HCT116 (cell line): ENCODE measurements at regions not wholly inside any gene's neighbourhood (a gene's known extent, or its start where the extent isn't known, plus 50 kb on each side); places are given as distances from the start of the nearest gene placed in this dataset.

Experiments
- ATAC-seq: fragments of 200-7000 bp; cut with Tn5 transposase; 2 replicates; pipeline ENCODE4 v1.9.1; 2020; ENCODE audit warnings: mild to moderate bottlenecking, moderate library complexity
- BruUV-seq: library from RNA; stranded (reverse); fragments of 400-500 nt; replicated peaks from 2 replicates; lab custom pipeline; 2021; lab: Mats Ljungman, UMichigan
- CTCF ChIA-PET: fragments of 300-600 bp; sonication (Branson Sonifier 250); formaldehyde crosslinking; loops from one replicate; lab custom pipeline; 2021; ENCODE audit warnings: antibody characterized with exemption; lab: Charles Lee
- POLR2A ChIA-PET: fragments of 300-600, 350-600 bp; sonication (Branson Sonifier 250); formaldehyde crosslinking; loops from one replicate; lab custom pipeline; 2021; ENCODE audit warnings: antibody characterized with exemption; lab: Charles Lee
- RAD21 ChIA-PET, 2 experiments: fragments of 300-600 bp; sonication (Branson Sonifier 250); formaldehyde crosslinking; loops; one replicate each; lab custom pipeline; 2023; ENCODE audit warnings: low total read pairs in 2 of 2; ENCODE audit not compliant: uncharacterized antibody in 2 of 2, unreplicated experiment in 2 of 2, low non-redundant PET in 1 of 2; lab: Charles Lee
- DNase-seq: peaks from one replicate; pipeline ENCODE4 v3.0.0-alpha.2; 2010; ENCODE audit warnings: low read depth, low spot score
- H2AFZ ChIP-seq: fragments of 200-600 bp; shearing (Covaris generic), sonication (generic); 2 replicates; pipeline ENCODE4 v1.6.1; 2017; ENCODE audit warnings: low read depth, mixed run types, mixed read lengths, antibody characterized with exemption, low read length; ENCODE audit not compliant: poor library complexity, severe bottlenecking
- H3K27ac ChIP-seq: 2 replicates; pipeline ENCODE4 v1.5.1; 2012; ENCODE audit warnings: low read depth, low read length
- H3K27me3 ChIP-seq: fragments of 200-600 bp; sonication (generic); 2 replicates; pipeline ENCODE4 v1.6.1; 2016; ENCODE audit warnings: mixed run types, low read length, mixed read lengths; ENCODE audit not compliant: insufficient read depth
- H3K36me3 ChIP-seq, 2 experiments: fragments of 200-500 bp in 1 of 2; fragments of 200-600 bp in 1 of 2; sonication (Bioruptor generic) in 1 of 2; sonication (generic) in 1 of 2; 2 replicates each; pipeline versions ENCODE4 v1.5.1 to v1.6.1; 2014 to 2016; ENCODE audit warnings: low read length in 2 of 2, inconsistent platforms in 1 of 2, mixed read lengths in 1 of 2, mixed run types in 1 of 2; ENCODE audit not compliant: insufficient read depth in 2 of 2, control insufficient read depth in 1 of 2
- H3K4me1 ChIP-seq, 2 experiments: fragments of 200-600 bp in 1 of 2; sonication (generic) in 1 of 2; 2 replicates each; pipeline versions ENCODE4 v1.5.1 to v1.6.1; 2012 to 2017; ENCODE audit warnings: low read length in 2 of 2, inconsistent platforms in 1 of 2, mild to moderate bottlenecking in 1 of 2, mixed read lengths in 1 of 2, mixed run types in 1 of 2, moderate library complexity in 1 of 2; ENCODE audit not compliant: insufficient read depth in 2 of 2, control insufficient read depth in 1 of 2
- H3K4me2 ChIP-seq: fragments of 200-600 bp; sonication (generic); 2 replicates; pipeline ENCODE4 v1.6.1; 2017; ENCODE audit warnings: mixed run types, low read length, mixed read lengths
- H3K4me3 ChIP-seq, 2 experiments: fragments of 200-600 bp in 1 of 2; sonication (generic) in 1 of 2; replicated peaks in 1 of 2; 2 replicates each; pipeline ENCODE4 v1.5.1; 2011 to 2016; ENCODE audit warnings: low read length in 2 of 2, control low read depth in 1 of 2, low read depth in 1 of 2, mild to moderate bottlenecking in 1 of 2, mixed read lengths in 1 of 2, mixed run types in 1 of 2
- H3K79me2 ChIP-seq: fragments of 200-600 bp; sonication (generic); 2 replicates; pipeline ENCODE4 v1.6.1; 2017; ENCODE audit warnings: mild to moderate bottlenecking, mixed run types, low read length, moderate library complexity, mixed read lengths; ENCODE audit not compliant: insufficient read depth
- H3K9ac ChIP-seq: fragments of 200-600 bp; sonication (generic); 2 replicates; pipeline ENCODE4 v1.6.1; 2016; ENCODE audit warnings: low read length, mixed read lengths
- H3K9me2 ChIP-seq: fragments of 200-600 bp; sonication (generic), shearing (Covaris generic); 2 replicates; pipeline ENCODE4 v1.6.1; 2017; ENCODE audit warnings: mixed run types, mild to moderate bottlenecking, moderate library complexity; ENCODE audit not compliant: insufficient read depth
- H3K9me3 ChIP-seq, 2 experiments: fragments of 200-500 bp in 1 of 2; fragments of 200-600 bp in 1 of 2; sonication (Bioruptor generic) in 1 of 2; sonication (generic) in 1 of 2; 2 replicates each; pipeline ENCODE4 v1.6.1; 2014 to 2017; ENCODE audit warnings: low read length in 2 of 2, mixed read lengths in 2 of 2, inconsistent platforms in 1 of 2, low read depth in 1 of 2, mild to moderate bottlenecking in 1 of 2, mixed run types in 1 of 2, moderate library complexity in 1 of 2; ENCODE audit not compliant: control insufficient read depth in 1 of 2, insufficient read depth in 1 of 2
- H4K20me1 ChIP-seq: fragments of 200-600 bp; sonication (generic), shearing (Covaris generic); 2 replicates; pipeline ENCODE4 v1.6.1; 2017; ENCODE audit warnings: mixed run types, mild to moderate bottlenecking, moderate library complexity; ENCODE audit not compliant: insufficient read depth
- ATF3 ChIP-seq: IDR thresholded peaks from 2 replicates; pipeline ENCODE4 v1.6.1; 2012
- CBX3 ChIP-seq: IDR thresholded peaks from 2 replicates; pipeline ENCODE4 v1.6.1; 2012; ENCODE audit warnings: low read depth
- CEBPB ChIP-seq: IDR thresholded peaks from 2 replicates; pipeline ENCODE4 v1.6.1; 2012; ENCODE audit warnings: low read depth
- EGR1 ChIP-seq: IDR thresholded peaks from 2 replicates; pipeline ENCODE4 v1.6.1; 2012; ENCODE audit warnings: low read depth
- EZH2phosphoT487 ChIP-seq: fragments of 200-600 bp; IDR thresholded peaks from 2 replicates; pipeline ENCODE4 v1.6.1; 2018; ENCODE audit warnings: antibody characterized with exemption, borderline replicate concordance
- POLR2A ChIP-seq: IDR thresholded peaks from 2 replicates; pipeline ENCODE4 v1.7.0; 2011; ENCODE audit warnings: borderline replicate concordance; ENCODE audit not compliant: insufficient read depth, insufficient read length; ENCODE audit errors: extremely low read depth
- SRF ChIP-seq: IDR thresholded peaks from 2 replicates; pipeline ENCODE4 v1.6.1; 2012; ENCODE audit warnings: low read depth
- ZFX ChIP-seq: fragments of 450-650 bp; IDR thresholded peaks from 2 replicates; pipeline ENCODE4 v1.6.1; 2017
- ZNF274 ChIP-seq: fragments of 200-500 bp; sonication (Bioruptor generic); IDR thresholded peaks from 2 replicates; pipeline ENCODE4 v1.6.1; 2014; ENCODE audit warnings: mild to moderate bottlenecking, low read depth, low read length, inconsistent platforms
- intact Hi-C: fragments of 100-400 bp; cut with micrococcal nuclease; formaldehyde crosslinking; loops from 2 replicates; pipeline ENCODE4 v1.10.0; 2022
- TF ChIP-seq, protein P1 (sequence below): IDR thresholded peaks from 2 replicates; pipeline ENCODE4 v1.6.1; 2012; ENCODE audit warnings: low read depth
- TF ChIP-seq, protein P2 (sequence below): IDR thresholded peaks from 2 replicates; pipeline ENCODE4 v1.6.1; 2011; ENCODE audit warnings: mild to moderate bottlenecking, low read length, moderate library complexity; ENCODE audit not compliant: insufficient replicate concordance; ENCODE audit errors: extremely low read depth

DNA sequence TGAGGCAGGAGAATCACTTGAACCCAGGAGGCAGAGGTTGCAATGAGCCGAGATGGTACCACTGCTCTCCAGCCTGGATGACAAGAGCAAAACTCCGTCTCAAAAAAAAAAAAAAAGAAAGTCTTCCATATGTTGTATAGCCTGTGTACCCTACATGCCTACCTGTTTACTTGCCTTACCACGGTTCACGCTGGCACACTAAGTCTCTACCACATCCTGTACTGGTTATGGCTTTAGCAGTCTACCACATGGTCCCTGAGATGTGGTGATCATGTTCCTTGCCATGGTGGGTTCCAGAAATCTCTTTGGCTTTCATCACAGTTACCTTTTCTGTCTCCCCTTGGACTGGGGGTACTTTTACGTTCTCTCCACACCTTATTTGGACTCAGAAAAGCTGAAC lies 63.8 kb upstream of the TBC1D5 start (continued):
- TF ChIP-seq, protein P1, sequence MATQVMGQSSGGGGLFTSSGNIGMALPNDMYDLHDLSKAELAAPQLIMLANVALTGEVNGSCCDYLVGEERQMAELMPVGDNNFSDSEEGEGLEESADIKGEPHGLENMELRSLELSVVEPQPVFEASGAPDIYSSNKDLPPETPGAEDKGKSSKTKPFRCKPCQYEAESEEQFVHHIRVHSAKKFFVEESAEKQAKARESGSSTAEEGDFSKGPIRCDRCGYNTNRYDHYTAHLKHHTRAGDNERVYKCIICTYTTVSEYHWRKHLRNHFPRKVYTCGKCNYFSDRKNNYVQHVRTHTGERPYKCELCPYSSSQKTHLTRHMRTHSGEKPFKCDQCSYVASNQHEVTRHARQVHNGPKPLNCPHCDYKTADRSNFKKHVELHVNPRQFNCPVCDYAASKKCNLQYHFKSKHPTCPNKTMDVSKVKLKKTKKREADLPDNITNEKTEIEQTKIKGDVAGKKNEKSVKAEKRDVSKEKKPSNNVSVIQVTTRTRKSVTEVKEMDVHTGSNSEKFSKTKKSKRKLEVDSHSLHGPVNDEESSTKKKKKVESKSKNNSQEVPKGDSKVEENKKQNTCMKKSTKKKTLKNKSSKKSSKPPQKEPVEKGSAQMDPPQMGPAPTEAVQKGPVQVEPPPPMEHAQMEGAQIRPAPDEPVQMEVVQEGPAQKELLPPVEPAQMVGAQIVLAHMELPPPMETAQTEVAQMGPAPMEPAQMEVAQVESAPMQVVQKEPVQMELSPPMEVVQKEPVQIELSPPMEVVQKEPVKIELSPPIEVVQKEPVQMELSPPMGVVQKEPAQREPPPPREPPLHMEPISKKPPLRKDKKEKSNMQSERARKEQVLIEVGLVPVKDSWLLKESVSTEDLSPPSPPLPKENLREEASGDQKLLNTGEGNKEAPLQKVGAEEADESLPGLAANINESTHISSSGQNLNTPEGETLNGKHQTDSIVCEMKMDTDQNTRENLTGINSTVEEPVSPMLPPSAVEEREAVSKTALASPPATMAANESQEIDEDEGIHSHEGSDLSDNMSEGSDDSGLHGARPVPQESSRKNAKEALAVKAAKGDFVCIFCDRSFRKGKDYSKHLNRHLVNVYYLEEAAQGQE, result no peak
- TF ChIP-seq EGR1 (no peak), POLR2A (no peak), ZFX (no peak)

DNA sequence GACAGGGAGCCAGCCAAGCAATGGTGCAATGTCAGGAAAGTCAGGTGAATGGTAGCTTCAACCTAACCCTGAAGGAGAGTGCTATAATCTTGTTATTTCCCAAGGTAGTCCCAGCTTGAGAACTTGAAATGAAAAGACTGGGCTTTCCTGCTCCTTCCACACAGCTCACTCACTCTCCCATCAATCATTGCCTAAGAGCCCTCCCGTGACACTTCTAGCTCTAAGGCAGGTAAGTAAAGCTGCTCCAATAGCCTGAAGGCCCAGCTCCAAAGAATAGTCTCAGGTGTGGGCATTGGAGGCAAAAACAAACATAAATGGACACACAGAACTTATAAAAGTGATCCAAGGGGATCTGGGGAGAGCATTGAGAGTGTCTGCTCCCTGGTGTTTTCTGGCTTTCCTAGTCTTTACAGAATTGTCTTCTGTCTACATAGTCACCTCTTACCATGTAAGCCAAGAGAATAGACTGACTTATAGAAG lies 63.1 kb upstream of the TBC1D5 start:
- Histone ChIP-seq H3K4me3 (no peak overlapping the region), H3K27ac (no peak overlapping the region), H4K20me1 (no peaks in the 10 kb centered on the region), H3K9me3 (no peaks in the 10 kb centered on the region), H3K4me2 (no peak overlapping the region), H3K4me1 (peaks cover 0 to 2% of the 10 kb centered on the region in 2 experiments; a peak in 2 of 4 replicates), H3K9ac (no peak overlapping the region), H3K36me3 (no peaks in the 10 kb centered on the region), H3K9me2 (no peaks in the 10 kb centered on the region), H2AFZ (no peak overlapping the region), H3K27me3 (no peaks in the 10 kb centered on the region), H3K79me2 (no peaks in the 10 kb centered on the region)
- TF ChIP-seq CEBPB, result no peak
- TF ChIP-seq ZNF274, result no peak
- TF ChIP-seq ATF3, result no peak
- TF ChIP-seq EZH2phosphoT487, result no peak
- no peak for TF ChIP-seq CBX3
- TF ChIP-seq, protein P2, sequence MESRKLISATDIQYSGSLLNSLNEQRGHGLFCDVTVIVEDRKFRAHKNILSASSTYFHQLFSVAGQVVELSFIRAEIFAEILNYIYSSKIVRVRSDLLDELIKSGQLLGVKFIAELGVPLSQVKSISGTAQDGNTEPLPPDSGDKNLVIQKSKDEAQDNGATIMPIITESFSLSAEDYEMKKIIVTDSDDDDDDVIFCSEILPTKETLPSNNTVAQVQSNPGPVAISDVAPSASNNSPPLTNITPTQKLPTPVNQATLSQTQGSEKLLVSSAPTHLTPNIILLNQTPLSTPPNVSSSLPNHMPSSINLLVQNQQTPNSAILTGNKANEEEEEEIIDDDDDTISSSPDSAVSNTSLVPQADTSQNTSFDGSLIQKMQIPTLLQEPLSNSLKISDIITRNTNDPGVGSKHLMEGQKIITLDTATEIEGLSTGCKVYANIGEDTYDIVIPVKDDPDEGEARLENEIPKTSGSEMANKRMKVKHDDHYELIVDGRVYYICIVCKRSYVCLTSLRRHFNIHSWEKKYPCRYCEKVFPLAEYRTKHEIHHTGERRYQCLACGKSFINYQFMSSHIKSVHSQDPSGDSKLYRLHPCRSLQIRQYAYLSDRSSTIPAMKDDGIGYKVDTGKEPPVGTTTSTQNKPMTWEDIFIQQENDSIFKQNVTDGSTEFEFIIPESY, result no peak
- TF ChIP-seq SRF, result no peak
- ChIA-PET POLR2A (interaction anchor here (0.7 kb wide), 1 partner anchor 97 kb away, joined by 3 read pairs; no protein-coding TSS in a partner anchor), CTCF (no interaction called here), RAD21 (no interaction called here)
- DNase-seq (no peak), ATAC-seq (no peak)
- intact Hi-C loops, result no loop called here
- BruUV-seq, result no TSS peak
